BLaER1 treated with 17β-estradiol and CSF1 and Interleukin-3, amounts not matched to agents 10 nM and 100 nM (cell line): ENCODE measurements at regions not wholly inside any gene's neighbourhood (a gene's known extent, or its start where the extent isn't known, plus 50 kb on each side); places are given as distances from the start of the nearest gene placed in this dataset.
"Not testable (repeated sequence)": the region's sequence is repeated elsewhere in the genome, so short reads cannot be mapped to it uniquely, and the experiment has no call there.

Experiments
- H3K27ac ChIP-seq, 11 experiments: shearing (Covaris generic); formaldehyde crosslinking; 2 replicates each; pipeline ENCODE4 v1.8.1; 2022
- H3K27me3 ChIP-seq, 11 experiments: shearing (Covaris generic); formaldehyde crosslinking; 2 replicates each; pipeline ENCODE4 v1.8.1; 2022
- H3K36me3 ChIP-seq, 11 experiments: shearing (Covaris generic); formaldehyde crosslinking; 2 replicates each; pipeline ENCODE4 v1.8.1; 2022
- H3K4me1 ChIP-seq, 10 experiments: shearing (Covaris generic); formaldehyde crosslinking; 2 replicates each; pipeline ENCODE4 v1.8.1; 2022
- H3K4me2 ChIP-seq, 11 experiments: shearing (Covaris generic); formaldehyde crosslinking; 2 replicates each; pipeline ENCODE4 v1.8.1; 2022
- H3K4me3 ChIP-seq, 10 experiments: shearing (Covaris generic); formaldehyde crosslinking; 2 replicates each; pipeline ENCODE4 v1.8.1; 2022
- H3K9ac ChIP-seq, 11 experiments: shearing (Covaris generic); formaldehyde crosslinking; 2 replicates each; pipeline ENCODE4 v1.8.1; 2022
- H3K9me3 ChIP-seq, 11 experiments: shearing (Covaris generic); formaldehyde crosslinking; replicated peaks in 1 of 11; 2 replicates each; pipeline ENCODE4 v1.8.1; 2022
- H4K20me1 ChIP-seq, 11 experiments: shearing (Covaris generic); formaldehyde crosslinking; 2 replicates each; pipeline ENCODE4 v1.8.1; 2022
- Cebpa-rat ChIP-seq, 11 experiments: shearing (Covaris generic); IDR thresholded peaks; 2 replicates each; pipeline ENCODE4 v1.8.1; 2022

DNA sequence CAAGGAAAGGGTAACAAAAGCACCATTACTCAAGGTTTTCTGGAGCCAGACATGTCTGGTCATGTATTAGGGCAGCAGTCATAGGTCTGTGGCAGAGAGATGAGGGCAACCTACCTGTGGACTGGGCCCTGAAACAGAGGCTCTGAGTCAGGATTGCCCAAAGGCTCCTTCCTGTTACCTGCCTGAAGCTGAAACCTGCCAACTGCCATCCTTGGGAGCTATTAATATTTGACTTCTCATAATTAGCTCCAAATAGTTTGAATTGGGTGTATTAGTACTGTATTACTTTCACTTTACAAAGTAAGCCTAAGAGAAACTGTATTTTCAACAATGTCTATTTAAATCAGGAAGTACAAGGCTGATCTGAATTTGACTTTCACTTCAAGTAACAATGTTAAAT, 72.0 kb upstream of the TBX18 start:
- H3K27ac ChIP-seq = no peak overlapping the region

DNA sequence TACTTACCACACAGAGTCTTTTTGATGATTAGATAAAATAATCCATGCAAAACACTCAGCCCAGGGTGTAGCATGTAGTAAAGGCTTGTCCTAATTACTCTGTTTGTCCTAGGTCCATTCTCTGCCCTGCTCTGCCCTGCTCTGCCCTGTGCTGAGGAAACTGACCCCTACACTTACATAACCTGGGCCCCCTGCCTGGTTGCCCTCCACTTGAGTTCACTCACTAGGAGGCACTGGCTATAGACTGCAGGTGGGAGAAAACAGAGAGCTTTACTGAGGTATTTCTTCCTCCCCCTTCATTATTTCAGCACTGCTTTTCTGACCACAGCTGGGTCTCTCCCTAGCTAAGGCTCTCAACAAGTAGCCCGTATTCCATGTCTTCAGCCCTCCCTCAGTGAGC, 70.9 kb upstream of the TBX18 start:
- H3K9me3 ChIP-seq = peaks cover 0 to 6% (median 0%) of the 10 kb centered on the region in 11 experiments; a peak in 2 of 22 replicates
- no peaks in the 10 kb centered on the region for H3K36me3 ChIP-seq
- H3K4me3 ChIP-seq = no peak overlapping the region
- no peak overlapping the region for H3K9ac ChIP-seq
- no peaks in the 10 kb centered on the region for H4K20me1 ChIP-seq
- no peak overlapping the region for H3K27ac ChIP-seq
- H3K4me2 ChIP-seq = no peak overlapping the region
- no peaks in the 10 kb centered on the region for H3K27me3 ChIP-seq
- TF ChIP-seq Cebpa-rat (IDR thresholded peaks at IDR 0.05) = no peak
- no peaks in the 10 kb centered on the region for H3K4me1 ChIP-seq

More for the DNA sequence above, 72.0 kb upstream of the TBX18 start:
- Histone ChIP-seq H3K9me3 (peaks cover 0 to 6% (median 0%) of the 10 kb centered on the region in 11 experiments; a peak in 2 of 22 replicates), H4K20me1 (no peaks in the 10 kb centered on the region), H3K9ac (no peak overlapping the region), H3K27me3 (no peaks in the 10 kb centered on the region), H3K36me3 (no peaks in the 10 kb centered on the region), H3K4me2 (no peak overlapping the region), H3K4me3 (no peak overlapping the region), H3K4me1 (no peaks in the 10 kb centered on the region)
- TF ChIP-seq Cebpa-rat (IDR thresholded peaks at IDR 0.05) = no peak

DNA sequence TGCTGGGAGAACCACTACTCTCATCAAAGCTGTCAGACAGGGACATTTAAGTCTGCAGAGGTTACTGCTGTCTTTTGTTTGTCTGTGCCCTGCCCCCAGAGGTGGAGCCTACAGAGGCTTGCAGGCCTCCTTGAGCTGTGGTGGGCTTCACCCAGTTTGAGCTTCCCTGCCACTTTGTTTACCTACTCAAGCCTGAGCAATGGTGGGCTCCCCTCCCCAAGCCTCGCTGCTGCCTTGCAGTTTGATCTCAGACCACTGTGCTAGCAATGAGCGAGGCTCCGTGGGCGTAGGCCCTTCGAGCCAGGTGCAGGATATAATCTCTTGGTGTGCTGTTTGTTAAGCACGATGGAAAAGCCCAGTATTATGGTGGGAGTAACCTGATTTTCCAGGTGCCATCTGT, 67.5 kb upstream of the TBX18 start:
- H3K4me3 ChIP-seq, H3K4me1 ChIP-seq, H3K4me2 ChIP-seq, H3K27me3 ChIP-seq, H3K9ac ChIP-seq, H3K36me3 ChIP-seq, H3K27ac ChIP-seq, H4K20me1 ChIP-seq, H3K9me3 ChIP-seq: not testable (repeated sequence)

DNA sequence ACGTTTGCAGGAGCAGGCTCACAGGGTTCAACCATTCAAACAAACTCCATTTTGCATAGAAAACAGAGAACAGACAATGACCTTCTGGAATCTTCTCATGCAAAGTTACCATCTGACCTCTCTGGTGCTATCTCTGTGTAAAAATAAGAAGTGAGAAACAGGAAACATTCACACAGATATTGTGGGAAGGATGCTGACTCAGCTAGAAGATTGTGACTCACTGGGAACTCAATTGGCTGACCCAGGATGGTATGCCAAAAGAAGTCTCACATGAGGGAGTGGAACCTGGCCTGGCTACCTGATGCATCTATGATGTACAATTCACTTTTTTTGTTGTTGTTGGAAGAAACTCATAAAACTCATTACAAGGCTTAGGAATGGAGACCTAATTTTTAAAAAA, 61.1 kb upstream of the TBX18 start:
- Histone ChIP-seq H3K4me1 (peaks cover 0 to 11% (median 0%) of the 10 kb centered on the region in 10 experiments; a peak in 3 of 20 replicates), H3K36me3 (no peaks in the 10 kb centered on the region), H3K27me3 (no peaks in the 10 kb centered on the region), H3K9me3 (no peaks in the 10 kb centered on the region), H4K20me1 (no peaks in the 10 kb centered on the region), H3K27ac (no peak overlapping the region), H3K4me2 (peak overlapping the region in 2 of 11 experiments; percentile 18 to 35; a peak in 2 of 22 replicates), H3K9ac (no peak overlapping the region), H3K4me3 (no peak overlapping the region)
- no peak for TF ChIP-seq Cebpa-rat (IDR thresholded peaks at IDR 0.05)

DNA sequence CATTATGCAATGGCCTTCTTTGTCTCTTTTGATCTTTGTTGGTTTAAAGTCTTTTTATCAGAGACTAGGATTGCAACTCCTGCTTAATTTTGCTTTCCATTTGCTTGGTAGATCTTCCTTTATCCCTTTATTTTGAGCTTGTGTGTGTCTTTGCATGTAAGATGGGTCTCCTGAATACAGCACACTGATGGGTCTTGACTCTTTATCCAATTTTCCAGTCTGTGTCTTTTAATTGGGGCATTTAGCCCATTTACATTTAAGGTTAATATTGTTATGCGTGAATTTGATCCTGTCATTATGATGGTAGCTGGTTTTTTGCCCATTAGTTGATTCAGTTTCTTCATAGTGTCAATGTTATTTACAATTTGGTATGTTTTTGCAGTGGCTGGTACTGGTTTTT, 56.9 kb upstream of the TBX18 start:
- H3K27ac ChIP-seq, H3K4me2 ChIP-seq, H3K9ac ChIP-seq, H3K27me3 ChIP-seq, H3K4me3 ChIP-seq, H4K20me1 ChIP-seq, H3K36me3 ChIP-seq, H3K9me3 ChIP-seq: not testable (repeated sequence)
- H3K4me1 ChIP-seq = peaks cover 0 to 11% (median 0%) of the 10 kb centered on the region in 10 experiments; a peak in 3 of 20 replicates

DNA sequence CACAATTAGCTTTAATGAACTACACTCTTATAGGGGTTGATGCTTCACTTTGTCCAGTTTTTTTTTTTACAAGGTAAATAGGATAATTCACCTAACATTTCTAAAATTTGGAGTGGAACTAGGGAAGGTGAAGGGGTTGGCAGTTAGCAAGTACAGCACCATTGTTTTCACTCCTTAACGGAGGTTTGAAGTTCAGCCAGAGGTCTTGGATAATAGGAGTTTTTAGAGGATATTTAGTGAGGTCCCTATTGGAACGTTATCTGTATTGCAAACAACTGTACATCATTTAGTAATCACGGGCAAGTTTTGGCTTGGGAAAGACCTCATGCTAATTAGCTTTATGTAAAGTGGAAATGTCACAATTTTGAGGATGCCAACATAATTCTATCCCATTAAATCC, 52.3 kb upstream of the TBX18 start:
- Histone ChIP-seq H3K4me1 (no peaks in the 10 kb centered on the region), H3K36me3 (no peaks in the 10 kb centered on the region), H3K4me2 (no peak overlapping the region), H3K27me3 (no peaks in the 10 kb centered on the region), H3K9me3 (no peaks in the 10 kb centered on the region), H3K9ac (no peak overlapping the region), H4K20me1 (no peaks in the 10 kb centered on the region), H3K4me3 (no peak overlapping the region), H3K27ac (no peak overlapping the region)
- TF ChIP-seq Cebpa-rat (IDR thresholded peaks at IDR 0.05) = no peak

DNA sequence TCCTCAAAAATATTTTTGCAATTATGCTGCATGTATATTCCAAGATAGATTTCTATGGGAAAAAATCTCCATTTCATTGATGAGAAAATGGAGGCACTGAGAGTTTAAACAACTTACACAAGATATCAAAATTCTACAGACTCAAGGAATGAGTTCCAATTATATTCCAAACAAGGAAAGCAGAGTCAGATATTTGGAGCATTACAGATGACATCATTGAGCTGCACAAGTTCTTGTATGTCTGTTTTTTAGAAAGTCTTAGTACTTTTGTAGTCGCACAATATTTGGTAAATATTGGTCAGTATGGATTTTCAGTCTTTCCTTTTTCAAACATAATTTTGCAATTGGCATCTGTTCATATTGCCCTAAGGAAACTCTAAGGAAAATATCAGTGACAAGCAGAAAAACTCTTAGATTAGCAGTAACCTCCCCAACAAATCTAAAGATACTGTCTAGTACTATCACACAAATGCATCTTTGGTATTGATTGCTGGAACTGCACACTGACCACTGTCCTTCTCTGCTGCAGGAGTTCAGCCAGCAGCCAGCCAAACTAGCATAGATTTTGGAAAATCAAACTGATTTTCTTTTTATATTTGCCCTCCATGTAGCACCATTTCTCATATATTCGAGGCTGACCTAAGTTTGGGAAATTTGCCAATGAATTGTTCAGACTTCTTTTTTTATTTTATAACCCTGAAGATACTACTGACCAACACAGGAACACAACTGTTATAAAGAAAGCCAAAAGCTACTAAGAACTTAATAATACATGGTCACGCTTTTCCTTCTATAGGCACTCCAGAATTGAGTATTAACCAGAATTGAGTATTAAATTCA, 51.7 kb upstream of the TBX18 start:
- no peak overlapping the region for H3K27ac ChIP-seq
- no peaks in the 10 kb centered on the region for H4K20me1 ChIP-seq
- H3K9me3 ChIP-seq = no peaks in the 10 kb centered on the region
- H3K4me1 ChIP-seq = no peaks in the 10 kb centered on the region
- TF ChIP-seq Cebpa-rat (IDR thresholded peaks at IDR 0.05) = no peak
- no peak overlapping the region for H3K4me2 ChIP-seq
- H3K36me3 ChIP-seq = no peaks in the 10 kb centered on the region
- H3K4me3 ChIP-seq = no peak overlapping the region
- H3K27me3 ChIP-seq = no peaks in the 10 kb centered on the region
- H3K9ac ChIP-seq = no peak overlapping the region
